ENCODE measurements at regions not wholly inside any gene's neighbourhood (a gene's known extent, or its start where the extent isn't known, plus 50 kb on each side); places are given as distances from the start of the nearest gene placed in this dataset.
"Not testable (repeated sequence)": the region's sequence is repeated elsewhere in the genome, so short reads cannot be mapped to it uniquely, and the experiment has no call there.

DNA sequence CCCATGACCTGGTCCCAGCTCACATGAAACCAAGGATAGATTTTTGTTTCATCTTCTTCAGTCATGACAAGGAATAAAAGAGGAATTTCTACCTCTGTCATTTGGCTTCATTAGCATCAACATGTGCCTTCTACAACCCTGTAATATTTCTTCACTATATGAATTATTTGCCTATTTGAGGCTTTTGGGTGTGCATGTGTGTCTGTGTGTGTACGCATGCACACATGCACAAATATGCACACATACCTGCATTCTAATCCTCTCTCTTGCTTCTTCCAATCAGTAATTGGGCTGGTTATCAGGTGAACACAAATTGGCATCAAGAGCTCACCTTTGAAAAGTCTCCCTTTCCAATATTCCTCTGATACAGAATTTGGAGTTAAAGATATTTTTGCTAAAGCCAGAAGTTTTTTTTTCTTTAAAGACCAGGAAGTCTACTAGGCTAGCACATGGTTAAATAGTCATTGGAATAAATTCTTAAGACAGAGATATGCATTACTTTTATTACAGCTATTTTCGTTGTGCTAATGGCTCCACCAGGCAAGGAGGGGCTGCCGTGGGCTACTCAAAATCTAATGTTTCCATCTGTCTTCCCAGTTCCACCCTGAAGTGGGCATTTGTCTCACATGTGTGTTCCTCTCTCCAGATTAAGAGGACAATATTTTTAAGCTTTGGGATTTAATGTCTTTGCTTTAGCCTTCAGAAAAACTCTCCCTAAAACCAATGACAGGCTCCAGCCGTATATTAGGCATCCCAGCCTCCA lies 547.2 kb upstream of the CDH5 start:
- DNase-seq, result no peak

GRCh38 chr16:65817799-65818198 lies 548.7 kb upstream of the CDH5 start:
- DNase-seq, result no peak

GRCh38 chr16:65817066-65817465 lies 549.4 kb upstream of the CDH5 start:
- no peak for DNase-seq

- no peak for DNase-seq
Measured at GRCh38 chr16:65816556-65816955, 549.9 kb upstream of the CDH5 start.

GRCh38 chr16:65815707-65816106 lies 550.8 kb upstream of the CDH5 start:
- DNase-seq, result no peak

GRCh38 chr16:65813879-65814278 lies 552.6 kb upstream of the CDH5 start:
- DNase-seq, result not testable (repeated sequence)

- no peak for DNase-seq
Measured at GRCh38 chr16:65809627-65810026, 556.9 kb upstream of the CDH5 start.

- DNase-seq, result no peak
Measured at GRCh38 chr16:65808790-65809189, 557.7 kb upstream of the CDH5 start.

GRCh38 chr16:65807858-65808257 lies 558.6 kb upstream of the CDH5 start:
- no peak for DNase-seq

DNA sequence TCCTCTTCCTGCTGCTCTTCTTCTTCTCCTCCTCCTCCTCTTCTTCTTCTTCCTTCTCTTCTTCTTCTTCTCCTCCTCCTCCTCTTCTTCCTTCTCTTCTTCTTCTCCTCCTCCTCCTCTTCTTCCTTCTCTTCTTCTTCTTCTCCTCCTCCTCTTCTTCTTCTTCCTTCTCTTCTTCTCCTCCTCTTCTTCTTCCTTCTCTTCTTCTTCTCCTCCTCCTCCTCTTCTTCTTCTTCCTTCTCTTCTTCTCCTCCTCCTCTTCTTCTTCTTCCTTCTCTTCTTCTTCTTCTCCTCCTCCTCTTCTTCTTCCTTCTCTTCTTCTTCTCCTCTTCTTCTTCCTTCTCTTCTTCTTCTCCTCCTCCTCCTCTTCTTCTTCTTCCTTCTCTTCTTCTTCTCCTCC lies 560.8 kb upstream of the CDH5 start:
- DNase-seq, result not testable (repeated sequence)

- no peak for DNase-seq
Measured at GRCh38 chr16:65796481-65796880, 570.0 kb upstream of the CDH5 start.

DNA sequence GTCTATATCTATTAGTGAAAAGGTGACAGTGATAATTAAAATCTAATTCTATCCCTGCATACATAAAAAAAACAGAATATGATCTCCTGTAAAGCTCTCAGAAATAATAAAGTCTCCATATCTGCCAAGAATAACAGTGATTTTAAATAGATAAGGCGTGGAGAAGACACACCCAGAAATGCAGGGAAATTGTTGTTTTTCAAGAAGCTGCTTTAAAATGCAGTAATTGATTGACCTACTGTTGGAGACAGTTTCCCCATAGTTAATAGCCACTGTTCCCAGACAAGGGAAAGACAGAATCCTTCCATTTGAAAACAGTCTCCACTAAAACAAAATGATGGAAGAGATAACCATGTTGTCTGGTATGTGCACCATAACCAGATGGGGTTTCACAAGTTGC lies 571.5 kb upstream of the CDH5 start:
- DNase-seq, result no peak

GRCh38 chr16:65793781-65794180 lies 572.7 kb upstream of the CDH5 start:
- no peak for DNase-seq

DNA sequence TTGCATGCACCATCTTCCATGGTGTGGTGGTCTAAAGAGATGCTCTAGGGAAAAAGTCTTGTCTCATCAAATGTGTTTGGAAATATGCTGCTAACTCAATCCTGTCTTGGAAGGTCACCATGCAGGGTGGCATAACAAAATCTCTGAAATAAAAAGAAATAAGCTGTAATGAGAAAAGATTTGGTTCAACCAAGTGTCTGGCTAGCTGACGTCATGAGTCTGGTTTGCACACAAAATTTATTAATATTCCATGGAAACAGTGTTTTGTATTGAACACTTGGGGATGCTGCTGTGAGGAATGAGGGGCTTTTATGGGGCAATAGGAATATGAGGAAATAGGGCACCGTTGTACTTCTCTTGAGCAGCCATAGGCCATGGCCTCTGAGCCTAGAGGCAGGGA lies 575.7 kb upstream of the CDH5 start:
- no peak for DNase-seq

DNA sequence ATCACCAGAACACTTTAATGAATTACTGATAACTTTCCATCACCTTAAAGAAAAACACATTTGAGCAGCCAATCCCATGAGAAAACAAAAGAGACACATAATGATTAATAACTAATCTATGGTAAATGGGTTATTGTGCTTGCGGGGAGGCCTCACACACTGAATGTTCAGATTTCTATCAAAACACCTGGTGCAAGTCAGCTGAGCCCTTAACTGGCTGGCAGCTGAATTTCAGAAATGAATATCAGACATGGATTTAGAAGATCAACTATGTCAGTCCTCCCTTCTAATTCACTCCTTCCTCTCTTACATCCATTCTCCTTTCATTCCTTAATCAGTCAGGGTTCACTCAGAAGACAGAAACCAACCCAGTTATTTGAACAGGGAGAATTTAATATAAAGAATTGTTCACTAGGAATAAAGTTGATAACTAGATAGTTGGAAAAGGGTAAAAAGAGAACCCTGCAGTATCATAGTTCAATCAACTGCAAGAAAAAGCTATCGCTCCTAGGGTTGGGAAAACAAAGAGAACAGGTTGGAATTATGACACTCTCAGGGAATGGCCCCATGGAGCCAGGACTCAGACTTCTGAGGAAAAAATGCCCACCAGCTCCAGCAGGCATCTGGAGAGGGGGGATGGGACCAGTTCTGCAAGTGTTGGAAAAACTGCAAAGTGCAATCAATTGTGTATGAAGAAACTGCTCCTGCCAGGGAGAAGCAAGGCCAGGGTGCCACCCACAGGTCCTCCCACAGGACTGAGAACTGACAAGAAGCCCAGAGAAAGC lies 577.1 kb upstream of the CDH5 start:
- no peak for DNase-seq

GRCh38 chr16:65788434-65789140 lies 577.9 kb upstream of the CDH5 start:
- DNase-seq, result no peak

DNA sequence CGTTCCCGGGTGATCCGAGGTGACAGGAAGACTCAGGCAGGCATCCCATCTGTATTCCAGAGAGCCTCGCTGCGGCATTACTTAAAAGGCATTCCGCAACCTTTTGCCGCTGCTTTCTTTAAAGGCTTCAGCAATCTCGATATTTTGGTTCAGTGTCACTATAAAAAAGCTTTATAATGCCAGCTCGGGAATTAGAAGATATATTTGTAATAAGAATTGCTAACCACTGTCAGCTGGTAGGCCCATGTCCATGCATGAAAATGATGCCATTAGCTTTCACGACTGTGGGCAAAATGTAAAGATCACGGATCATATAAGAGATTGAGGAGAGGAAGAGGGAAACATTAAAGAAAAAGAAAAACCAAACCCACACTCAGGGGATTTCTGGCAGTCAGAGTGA lies 578.6 kb upstream of the CDH5 start:
- no peak for DNase-seq

DNA sequence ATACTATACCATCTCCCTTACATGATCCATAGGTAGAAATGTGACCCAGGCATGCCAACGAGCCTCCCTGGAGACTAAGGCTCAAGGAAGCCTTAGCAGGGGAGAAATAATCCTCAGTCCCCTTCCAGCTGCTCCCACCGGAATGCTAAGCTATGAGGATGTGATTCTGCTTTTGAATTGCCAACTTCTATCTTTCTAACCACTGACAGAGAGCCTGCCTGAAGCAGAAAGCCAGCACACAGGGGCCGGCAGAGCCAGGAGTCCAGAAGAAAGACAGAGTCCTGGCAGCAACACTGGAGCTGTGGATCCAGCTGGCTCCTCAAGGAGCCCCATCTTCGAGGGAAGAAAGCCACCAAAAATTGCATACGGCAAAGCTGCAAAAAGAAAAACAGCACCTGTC lies 579.6 kb upstream of the CDH5 start:
- no peak for DNase-seq

GRCh38 chr16:65783709-65784474 lies 582.6 kb upstream of the CDH5 start:
- DNase-seq, result no peak

- DNase-seq, result no peak
Measured at GRCh38 chr16:65782611-65783600, 583.6 kb upstream of the CDH5 start.

DNA sequence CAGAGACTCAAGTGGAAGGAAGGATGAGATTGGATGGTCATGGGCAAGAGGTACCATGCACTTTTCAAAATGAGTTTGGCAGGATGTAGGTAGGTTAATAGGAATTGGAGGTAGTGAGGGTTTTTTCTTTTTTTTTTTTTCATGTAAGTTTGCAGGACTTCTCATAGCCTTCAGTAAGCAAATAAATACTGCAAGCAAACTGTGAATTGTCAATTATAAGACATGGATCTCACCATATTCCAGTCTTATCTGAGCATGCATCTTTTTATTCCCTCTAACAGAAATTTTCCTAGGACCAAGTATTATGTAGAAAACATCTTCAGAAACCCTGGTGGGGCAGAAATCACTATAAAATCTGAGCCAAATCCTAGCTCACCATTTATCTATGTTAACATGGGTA lies 584.6 kb upstream of the CDH5 start:
- no peak for DNase-seq

GRCh38 chr16:65781363-65781762 lies 585.1 kb upstream of the CDH5 start:
- DNase-seq, result no peak

Measured in activated CD4-positive, alpha-beta T cell treated with anti-CD3 and anti-CD28 coated beads, Interleukin-2, amount 50 U/mL, for 4 hours (primary cell).